HEK293 (cell line): ENCODE measurements at regions not wholly inside any gene's neighbourhood (a gene's known extent, or its start where the extent isn't known, plus 50 kb on each side); places are given as distances from the start of the nearest gene placed in this dataset.

Source experiments
- CTCF ChIA-PET: fragments of 350-600 bp; formaldehyde crosslinking; extraction: SDS; loops from one replicate; lab custom pipeline; 2021; ENCODE audit warnings: antibody characterized with exemption; lab: Yijun Ruan, JAX
- POLR2A ChIA-PET: fragments of 300-600 bp; formaldehyde crosslinking; extraction: SDS; loops from one replicate; lab custom pipeline; 2020; ENCODE audit warnings: antibody characterized with exemption, inconsistent platforms; lab: Yijun Ruan, JAX
- H3K27ac ChIP-seq: fragments of 200-500 bp; sonication (Bioruptor generic); 2 replicates; pipeline ENCODE4 v1.5.1; 2014; ENCODE audit warnings: low read depth, low read length, control low read depth, inconsistent platforms; ENCODE audit errors: extremely low read depth
- H3K36me3 ChIP-seq, 2 experiments: fragments of 200-500 bp in 1 of 2; sonication (Bioruptor generic) in 1 of 2; 1 replicate in 1 of 2; 2 replicates in 1 of 2; pipeline ENCODE4 v1.5.1; 2014 to 2017; ENCODE audit warnings: inconsistent platforms in 2 of 2, low read length in 2 of 2; ENCODE audit not compliant: control insufficient read depth in 2 of 2, insufficient read depth in 1 of 2
- H3K4me1 ChIP-seq: fragments of 200-500 bp; sonication (Bioruptor generic); 2 replicates; pipeline ENCODE4 v1.5.1; 2014; ENCODE audit warnings: mild to moderate bottlenecking, low read length, inconsistent platforms; ENCODE audit not compliant: control insufficient read depth, insufficient read depth
- H3K4me3 ChIP-seq: 2 replicates; pipeline ENCODE4 v1.5.1; 2011; ENCODE audit warnings: low read depth, mild to moderate bottlenecking, control low read depth, low read length, moderate library complexity
- H3K9me3 ChIP-seq: fragments of 200-500 bp; sonication (Bioruptor generic); 2 replicates; pipeline ENCODE4 v1.5.1; 2014; ENCODE audit warnings: low read depth, low read length, inconsistent platforms; ENCODE audit not compliant: control insufficient read depth, insufficient read depth
- AEBP2 ChIP-seq: fragments of 450-650 bp; formaldehyde crosslinking; IDR thresholded peaks from 2 replicates; pipeline ENCODE4 v1.5.1; 2016; ENCODE audit warnings: missing biosample characterization, missing genetic modification characterization, borderline replicate concordance
- MYNN ChIP-seq: fragments of 450-650 bp; formaldehyde crosslinking; IDR thresholded peaks from 2 replicates; pipeline ENCODE4 v1.5.1; 2016; ENCODE audit warnings: missing biosample characterization, missing genetic modification characterization, borderline replicate concordance
- PRDM6 ChIP-seq: fragments of 450-650 bp; formaldehyde crosslinking; IDR thresholded peaks from 2 replicates; pipeline ENCODE4 v1.5.1; 2017; ENCODE audit warnings: missing biosample characterization, missing genetic modification characterization
- RBAK ChIP-seq: fragments of 450-650 bp; formaldehyde crosslinking; IDR thresholded peaks from 2 replicates; pipeline ENCODE4 v1.5.1; 2016; ENCODE audit warnings: missing biosample characterization, missing genetic modification characterization
- ZBTB1 ChIP-seq: fragments of 450-650 bp; formaldehyde crosslinking; IDR thresholded peaks from 2 replicates; pipeline ENCODE4 v1.5.1; 2016; ENCODE audit warnings: missing biosample characterization, missing genetic modification characterization
- ZFP37 ChIP-seq: fragments of 450-650 bp; formaldehyde crosslinking; IDR thresholded peaks from 2 replicates; pipeline ENCODE4 v1.5.1; 2016; ENCODE audit warnings: missing biosample characterization, missing genetic modification characterization
- ZNF121 ChIP-seq: fragments of 450-650 bp; formaldehyde crosslinking; IDR thresholded peaks from 2 replicates; pipeline ENCODE4 v1.5.1; 2016; ENCODE audit warnings: missing biosample characterization, missing genetic modification characterization
- ZNF155 ChIP-seq: fragments of 450-650 bp; formaldehyde crosslinking; IDR thresholded peaks from 2 replicates; pipeline ENCODE4 v1.5.1; 2016; ENCODE audit warnings: missing biosample characterization, missing genetic modification characterization
- ZNF16 ChIP-seq: fragments of 450-650 bp; formaldehyde crosslinking; IDR thresholded peaks from 2 replicates; pipeline ENCODE4 v1.5.1; 2016; ENCODE audit warnings: low read depth, missing biosample characterization, missing genetic modification characterization
- ZNF184 ChIP-seq: fragments of 450-650 bp; IDR thresholded peaks from 2 replicates; pipeline ENCODE4 v1.5.1; 2018; ENCODE audit warnings: missing biosample characterization, mild to moderate bottlenecking, missing genetic modification characterization
- ZNF473 ChIP-seq: fragments of 450-650 bp; formaldehyde crosslinking; IDR thresholded peaks from 2 replicates; pipeline ENCODE4 v1.5.1; 2017; ENCODE audit warnings: missing biosample characterization, missing genetic modification characterization
- ZNF664 ChIP-seq: fragments of 450-650 bp; formaldehyde crosslinking; IDR thresholded peaks from 2 replicates; pipeline ENCODE4 v1.5.1; 2016; ENCODE audit warnings: missing biosample characterization, missing genetic modification characterization
- ZNF76 ChIP-seq: fragments of 450-650 bp; formaldehyde crosslinking; IDR thresholded peaks from 2 replicates; pipeline ENCODE4; 2016; ENCODE audit warnings: low read depth, missing biosample characterization, missing genetic modification characterization, borderline replicate concordance
- ZNF776 ChIP-seq: fragments of 450-650 bp; formaldehyde crosslinking; IDR thresholded peaks from 2 replicates; pipeline ENCODE4 v1.5.0; 2017; ENCODE audit warnings: missing biosample characterization, missing genetic modification characterization, borderline replicate concordance
- ZNF791 ChIP-seq: fragments of 450-650 bp; formaldehyde crosslinking; IDR thresholded peaks from 2 replicates; pipeline ENCODE4 v1.5.1; 2016; ENCODE audit warnings: missing biosample characterization, missing genetic modification characterization
- TF ChIP-seq, protein P1 (sequence below): fragments of 450-650 bp; formaldehyde crosslinking; IDR thresholded peaks from 2 replicates; pipeline ENCODE4 v1.5.1; 2016; ENCODE audit warnings: missing biosample characterization, missing genetic modification characterization
- TF ChIP-seq, protein P2 (sequence below): fragments of 450-650 bp; formaldehyde crosslinking; IDR thresholded peaks from 2 replicates; pipeline ENCODE4 v1.5.1; 2016; ENCODE audit warnings: missing biosample characterization, missing genetic modification characterization
- TF ChIP-seq, protein P3 (sequence below): fragments of 450-650 bp; formaldehyde crosslinking; IDR thresholded peaks from 2 replicates; pipeline ENCODE4 v1.5.1; 2016; ENCODE audit warnings: missing biosample characterization, missing genetic modification characterization

DNA sequence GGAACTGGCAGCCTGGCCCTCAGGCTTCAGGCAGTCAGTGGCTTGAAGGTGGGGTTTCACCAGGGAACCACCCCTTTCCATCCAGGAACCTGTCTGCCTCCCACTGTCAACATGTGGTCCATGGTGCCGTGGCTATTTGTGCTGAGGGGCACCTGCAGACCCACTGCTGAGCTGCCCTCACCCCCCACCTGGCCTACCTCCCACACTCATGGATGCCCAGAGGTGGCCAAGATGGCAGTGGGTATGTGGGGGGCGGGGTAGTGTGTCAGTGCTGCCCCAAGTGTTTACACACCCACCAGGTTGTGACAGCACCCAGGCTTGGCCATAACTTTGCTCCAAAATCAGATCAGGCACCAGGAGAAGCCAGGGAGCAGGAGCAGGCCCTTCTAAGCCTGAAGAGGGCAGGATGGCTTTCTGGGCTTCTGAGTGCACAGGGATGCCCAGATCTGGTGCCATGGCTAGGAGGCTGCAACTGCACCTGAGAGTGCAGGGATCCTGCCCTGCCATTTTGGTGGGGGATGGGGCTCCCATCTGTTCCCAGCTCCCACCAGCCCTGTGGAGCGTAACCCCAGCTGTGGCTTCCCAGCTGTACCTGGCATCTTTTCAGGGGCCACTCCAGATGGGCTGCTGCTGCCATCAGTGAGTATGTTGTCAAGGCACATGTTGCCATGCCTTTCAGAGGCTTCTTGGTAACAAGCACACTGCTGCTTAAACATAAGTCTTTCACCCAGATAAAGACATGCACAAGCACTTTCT, 263.9 kb downstream of the LRIG3 start (continued):
- TF ChIP-seq, protein P1, sequence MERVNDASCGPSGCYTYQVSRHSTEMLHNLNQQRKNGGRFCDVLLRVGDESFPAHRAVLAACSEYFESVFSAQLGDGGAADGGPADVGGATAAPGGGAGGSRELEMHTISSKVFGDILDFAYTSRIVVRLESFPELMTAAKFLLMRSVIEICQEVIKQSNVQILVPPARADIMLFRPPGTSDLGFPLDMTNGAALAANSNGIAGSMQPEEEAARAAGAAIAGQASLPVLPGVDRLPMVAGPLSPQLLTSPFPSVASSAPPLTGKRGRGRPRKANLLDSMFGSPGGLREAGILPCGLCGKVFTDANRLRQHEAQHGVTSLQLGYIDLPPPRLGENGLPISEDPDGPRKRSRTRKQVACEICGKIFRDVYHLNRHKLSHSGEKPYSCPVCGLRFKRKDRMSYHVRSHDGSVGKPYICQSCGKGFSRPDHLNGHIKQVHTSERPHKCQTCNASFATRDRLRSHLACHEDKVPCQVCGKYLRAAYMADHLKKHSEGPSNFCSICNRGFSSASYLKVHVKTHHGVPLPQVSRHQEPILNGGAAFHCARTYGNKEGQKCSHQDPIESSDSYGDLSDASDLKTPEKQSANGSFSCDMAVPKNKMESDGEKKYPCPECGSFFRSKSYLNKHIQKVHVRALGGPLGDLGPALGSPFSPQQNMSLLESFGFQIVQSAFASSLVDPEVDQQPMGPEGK (tag by site-specific recombination): no peak

- CTCF ChIA-PET: interaction anchor here (0.8 kb wide), 1 partner anchor 11 kb away, joined by 3 read pairs; no protein-coding TSS in a partner anchor
- no peak for TF ChIP-seq ZNF791 (tag by site-specific recombination)
- no peak for TF ChIP-seq ZFP37 (tag by site-specific recombination)
- TF ChIP-seq, protein P2, sequence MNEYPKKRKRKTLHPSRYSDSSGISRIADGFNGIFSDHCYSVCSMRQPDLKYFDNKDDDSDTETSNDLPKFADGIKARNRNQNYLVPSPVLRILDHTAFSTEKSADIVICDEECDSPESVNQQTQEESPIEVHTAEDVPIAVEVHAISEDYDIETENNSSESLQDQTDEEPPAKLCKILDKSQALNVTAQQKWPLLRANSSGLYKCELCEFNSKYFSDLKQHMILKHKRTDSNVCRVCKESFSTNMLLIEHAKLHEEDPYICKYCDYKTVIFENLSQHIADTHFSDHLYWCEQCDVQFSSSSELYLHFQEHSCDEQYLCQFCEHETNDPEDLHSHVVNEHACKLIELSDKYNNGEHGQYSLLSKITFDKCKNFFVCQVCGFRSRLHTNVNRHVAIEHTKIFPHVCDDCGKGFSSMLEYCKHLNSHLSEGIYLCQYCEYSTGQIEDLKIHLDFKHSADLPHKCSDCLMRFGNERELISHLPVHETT (tag by site-specific recombination): no peak
- no peak for TF ChIP-seq RBAK
- TF ChIP-seq ZNF155: no peak
- TF ChIP-seq AEBP2: no peak
- TF ChIP-seq ZNF76 (tag by site-specific recombination): no peak
- TF ChIP-seq ZBTB1 (tag by site-specific recombination): no peak
- no peak for TF ChIP-seq ZNF184 (tag by site-specific recombination)
- TF ChIP-seq ZNF121: no peak
- no peak for TF ChIP-seq ZNF16
- no peak for TF ChIP-seq PRDM6
- no peak for TF ChIP-seq MYNN (tag by site-specific recombination)
- TF ChIP-seq, all 188 proteins: peak for 0
- POLR2A ChIA-PET: no interaction called here
Measured at GRCh38 chr12:58657190-58657589, 263.1 kb downstream of the LRIG3 start.

GRCh38 chr12:58665375-58665774, 254.9 kb downstream of the LRIG3 start:
- ChIA-PET POLR2A (no interaction called here), CTCF (no interaction called here)
- no peaks in the 10 kb centered on the region for H3K36me3 ChIP-seq
- H3K4me3 ChIP-seq: no peak overlapping the region
- no peaks in the 10 kb centered on the region for H3K4me1 ChIP-seq
- H3K27ac ChIP-seq: no peak overlapping the region
- H3K9me3 ChIP-seq: no peaks in the 10 kb centered on the region
- no peak for TF ChIP-seq ZNF776
- TF ChIP-seq, protein P3, sequence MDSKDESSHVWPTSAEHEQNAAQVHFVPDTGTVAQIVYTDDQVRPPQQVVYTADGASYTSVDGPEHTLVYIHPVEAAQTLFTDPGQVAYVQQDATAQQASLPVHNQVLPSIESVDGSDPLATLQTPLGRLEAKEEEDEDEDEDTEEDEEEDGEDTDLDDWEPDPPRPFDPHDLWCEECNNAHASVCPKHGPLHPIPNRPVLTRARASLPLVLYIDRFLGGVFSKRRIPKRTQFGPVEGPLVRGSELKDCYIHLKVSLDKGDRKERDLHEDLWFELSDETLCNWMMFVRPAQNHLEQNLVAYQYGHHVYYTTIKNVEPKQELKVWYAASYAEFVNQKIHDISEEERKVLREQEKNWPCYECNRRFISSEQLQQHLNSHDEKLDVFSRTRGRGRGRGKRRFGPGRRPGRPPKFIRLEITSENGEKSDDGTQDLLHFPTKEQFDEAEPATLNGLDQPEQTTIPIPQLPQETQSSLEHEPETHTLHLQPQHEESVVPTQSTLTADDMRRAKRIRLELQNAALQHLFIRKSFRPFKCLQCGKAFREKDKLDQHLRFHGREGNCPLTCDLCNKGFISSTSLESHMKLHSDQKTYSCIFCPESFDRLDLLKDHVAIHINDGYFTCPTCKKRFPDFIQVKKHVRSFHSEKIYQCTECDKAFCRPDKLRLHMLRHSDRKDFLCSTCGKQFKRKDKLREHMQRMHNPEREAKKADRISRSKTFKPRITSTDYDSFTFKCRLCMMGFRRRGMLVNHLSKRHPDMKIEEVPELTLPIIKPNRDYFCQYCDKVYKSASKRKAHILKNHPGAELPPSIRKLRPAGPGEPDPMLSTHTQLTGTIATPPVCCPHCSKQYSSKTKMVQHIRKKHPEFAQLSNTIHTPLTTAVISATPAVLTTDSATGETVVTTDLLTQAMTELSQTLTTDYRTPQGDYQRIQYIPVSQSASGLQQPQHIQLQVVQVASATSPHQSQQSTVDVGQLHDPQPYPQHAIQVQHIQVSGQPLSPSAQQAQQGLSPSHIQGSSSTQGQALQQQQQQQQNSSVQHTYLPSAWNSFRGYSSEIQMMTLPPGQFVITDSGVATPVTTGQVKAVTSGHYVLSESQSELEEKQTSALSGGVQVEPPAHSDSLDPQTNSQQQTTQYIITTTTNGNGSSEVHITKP (tag by site-specific recombination): no peak
- TF ChIP-seq ZNF473 (tag by site-specific recombination): no peak
- TF ChIP-seq ZNF664 (tag by site-specific recombination): no peak

More at GRCh38 chr12:58657190-58657589, 263.1 kb downstream of the LRIG3 start:
- H3K4me1 ChIP-seq: no peaks in the 10 kb centered on the region
- no peaks in the 10 kb centered on the region for H3K36me3 ChIP-seq
- no peak overlapping the region for H3K4me3 ChIP-seq
- H3K27ac ChIP-seq: no peak overlapping the region
- H3K9me3 ChIP-seq: no peaks in the 10 kb centered on the region
